Osteoblast (primary cell): ENCODE measurements at regions not wholly inside any gene's neighbourhood (a gene's known extent, or its start where the extent isn't known, plus 50 kb on each side); places are given as distances from the start of the nearest gene placed in this dataset.

Experiments
- DNase-seq: peaks from one replicate; pipeline ENCODE4 v3.0.0; 2011; ENCODE audit warnings: low spot score, mixed read lengths; ENCODE audit not compliant: insufficient read length; ENCODE audit errors: missing footprints
- H2AFZ ChIP-seq: 2 replicates; pipeline ENCODE4 v1.6.0; 2011; ENCODE audit warnings: mild to moderate bottlenecking, low read length
- H3K27ac ChIP-seq: 2 replicates; pipeline ENCODE4 v1.5.1; 2011; ENCODE audit warnings: mild to moderate bottlenecking, low read depth, low read length, moderate library complexity
- H3K27me3 ChIP-seq: 2 replicates; pipeline ENCODE4 v1.6.0; 2012; ENCODE audit warnings: mild to moderate bottlenecking, control low read depth, inconsistent platforms, low read length, moderate library complexity; ENCODE audit not compliant: insufficient read depth
- H3K36me3 ChIP-seq: 2 replicates; pipeline ENCODE4 v1.5.1; 2011; ENCODE audit warnings: mild to moderate bottlenecking, low read length, control low read depth, moderate library complexity; ENCODE audit not compliant: insufficient read depth
- H3K4me1 ChIP-seq: 2 replicates; pipeline ENCODE4 v1.5.1; 2011; ENCODE audit warnings: mild to moderate bottlenecking, low read length, control low read depth, moderate library complexity; ENCODE audit not compliant: insufficient read depth
- H3K4me2 ChIP-seq: 2 replicates; pipeline ENCODE4 v1.6.0; 2011; ENCODE audit warnings: mild to moderate bottlenecking, low read length; ENCODE audit not compliant: insufficient read depth
- H3K4me3 ChIP-seq: fragments of 200-600 bp; sonication (generic); 3 replicates; pipeline ENCODE4 v1.5.1; 2012; ENCODE audit warnings: mild to moderate bottlenecking, low read length, inconsistent platforms; ENCODE audit not compliant: insufficient read depth
- H3K79me2 ChIP-seq: 2 replicates; pipeline ENCODE4 v1.6.0; 2012; ENCODE audit warnings: mild to moderate bottlenecking, low read length, control low read depth, inconsistent platforms; ENCODE audit not compliant: insufficient read depth
- H3K9me3 ChIP-seq: 2 replicates; pipeline ENCODE4 v1.5.1; 2011; ENCODE audit warnings: low read depth, low read length, control low read depth
- H4K20me1 ChIP-seq: 2 replicates; pipeline ENCODE4 v1.6.0; 2012; ENCODE audit warnings: mild to moderate bottlenecking, low read length, control low read depth; ENCODE audit not compliant: insufficient read depth
- TF ChIP-seq, protein P1 (sequence below): IDR thresholded peaks from 2 replicates; pipeline ENCODE4 v1.5.1; 2011; ENCODE audit warnings: mild to moderate bottlenecking, low read depth, low read length, moderate library complexity; ENCODE audit errors: extremely low read depth

- H3K79me2 ChIP-seq, result no peaks in the 10 kb centered on the region
- no peaks in the 10 kb centered on the region for H3K9me3 ChIP-seq
- no peaks in the 10 kb centered on the region for H3K4me1 ChIP-seq
- TF ChIP-seq, protein P1, sequence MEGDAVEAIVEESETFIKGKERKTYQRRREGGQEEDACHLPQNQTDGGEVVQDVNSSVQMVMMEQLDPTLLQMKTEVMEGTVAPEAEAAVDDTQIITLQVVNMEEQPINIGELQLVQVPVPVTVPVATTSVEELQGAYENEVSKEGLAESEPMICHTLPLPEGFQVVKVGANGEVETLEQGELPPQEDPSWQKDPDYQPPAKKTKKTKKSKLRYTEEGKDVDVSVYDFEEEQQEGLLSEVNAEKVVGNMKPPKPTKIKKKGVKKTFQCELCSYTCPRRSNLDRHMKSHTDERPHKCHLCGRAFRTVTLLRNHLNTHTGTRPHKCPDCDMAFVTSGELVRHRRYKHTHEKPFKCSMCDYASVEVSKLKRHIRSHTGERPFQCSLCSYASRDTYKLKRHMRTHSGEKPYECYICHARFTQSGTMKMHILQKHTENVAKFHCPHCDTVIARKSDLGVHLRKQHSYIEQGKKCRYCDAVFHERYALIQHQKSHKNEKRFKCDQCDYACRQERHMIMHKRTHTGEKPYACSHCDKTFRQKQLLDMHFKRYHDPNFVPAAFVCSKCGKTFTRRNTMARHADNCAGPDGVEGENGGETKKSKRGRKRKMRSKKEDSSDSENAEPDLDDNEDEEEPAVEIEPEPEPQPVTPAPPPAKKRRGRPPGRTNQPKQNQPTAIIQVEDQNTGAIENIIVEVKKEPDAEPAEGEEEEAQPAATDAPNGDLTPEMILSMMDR, result no peak
- no peak overlapping the region for H3K4me2 ChIP-seq
- no peaks in the 10 kb centered on the region for H3K27me3 ChIP-seq
- no peak overlapping the region for H3K4me3 ChIP-seq
- no peaks in the 10 kb centered on the region for H4K20me1 ChIP-seq
- no peak overlapping the region for H2AFZ ChIP-seq
- no peaks in the 10 kb centered on the region for H3K36me3 ChIP-seq
- DNase-seq, result no peak
- H3K27ac ChIP-seq, result no peak overlapping the region
Measured at GRCh38 chr16:9399573-9399972, 308.1 kb downstream of the HAPSTR1 start.

GRCh38 chr16:9401173-9401572 is 309.7 kb downstream of the HAPSTR1 start:
- Histone ChIP-seq H3K4me3 (no peak overlapping the region), H4K20me1 (no peaks in the 10 kb centered on the region), H3K27me3 (no peaks in the 10 kb centered on the region), H3K79me2 (no peaks in the 10 kb centered on the region), H3K9me3 (no peaks in the 10 kb centered on the region), H2AFZ (no peak overlapping the region), H3K4me2 (no peak overlapping the region), H3K27ac (no peak overlapping the region), H3K4me1 (no peaks in the 10 kb centered on the region), H3K36me3 (no peaks in the 10 kb centered on the region)
- no peak for DNase-seq
- TF ChIP-seq, protein P1, result no peak

DNA sequence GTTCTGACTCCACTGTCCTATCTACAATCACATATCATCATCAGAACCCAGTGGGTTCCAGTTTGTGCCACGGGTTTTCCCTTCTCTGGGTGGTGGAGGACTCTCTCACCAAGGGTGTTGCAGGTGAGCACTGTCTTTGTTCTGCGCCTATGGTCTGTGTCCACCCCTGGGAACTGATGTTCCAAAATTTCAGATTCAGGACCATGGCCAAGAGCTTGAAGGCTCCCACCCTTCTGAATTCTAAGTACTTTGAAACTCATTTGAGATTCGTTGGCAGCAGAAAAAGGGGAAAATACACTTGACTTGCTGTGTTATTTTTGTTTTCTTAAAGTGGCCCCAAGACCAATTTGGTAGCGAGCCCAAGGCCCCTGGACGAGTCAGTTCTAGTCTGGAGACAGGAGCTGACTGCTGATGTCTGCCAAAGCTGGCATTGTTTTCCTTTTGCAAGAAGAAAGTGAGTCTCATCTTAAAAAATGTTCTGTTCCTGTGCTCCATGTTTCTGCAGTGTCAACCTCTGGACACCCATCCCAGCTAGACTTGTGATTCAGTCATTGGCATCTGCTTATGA is 310.9 kb downstream of the HAPSTR1 start:
- DNase-seq, result no peak
- H4K20me1 ChIP-seq, result no peaks in the 10 kb centered on the region
- no peaks in the 10 kb centered on the region for H3K36me3 ChIP-seq
- TF ChIP-seq, protein P1, result no peak
- H3K4me3 ChIP-seq, result no peak overlapping the region
- H2AFZ ChIP-seq, result no peak overlapping the region
- H3K79me2 ChIP-seq, result no peaks in the 10 kb centered on the region
- H3K9me3 ChIP-seq, result no peaks in the 10 kb centered on the region
- no peak overlapping the region for H3K27ac ChIP-seq
- H3K4me1 ChIP-seq, result no peaks in the 10 kb centered on the region
- no peak overlapping the region for H3K4me2 ChIP-seq
- H3K27me3 ChIP-seq, result no peaks in the 10 kb centered on the region

- Histone ChIP-seq H2AFZ (no peak overlapping the region), H3K4me3 (no peak overlapping the region), H3K79me2 (no peaks in the 10 kb centered on the region), H3K27ac (no peak overlapping the region), H3K27me3 (no peaks in the 10 kb centered on the region), H3K4me1 (no peaks in the 10 kb centered on the region), H3K9me3 (no peaks in the 10 kb centered on the region), H3K36me3 (no peaks in the 10 kb centered on the region), H4K20me1 (no peaks in the 10 kb centered on the region), H3K4me2 (no peak overlapping the region)
- TF ChIP-seq, protein P1, result no peak
- no peak for DNase-seq
Measured at GRCh38 chr16:9404811-9405210, 313.4 kb downstream of the HAPSTR1 start.
